Esophagus squamous epithelium (tissue), 5 donors: ENCODE measurements at regions not wholly inside any gene's neighbourhood (a gene's known extent, or its start where the extent isn't known, plus 50 kb on each side); places are given as distances from the start of the nearest gene placed in this dataset.

Experiments
- DNase-seq: peaks from one replicate; lab custom pipeline; 2025; lab: John Stamatoyannopoulos, UW
- H3K27ac ChIP-seq, 4 donors: fragments of 200-600 bp; sonication (generic); one replicate each; pipeline ENCODE4 v1.5.1; 2016 to 2019; ENCODE audit warnings: mild to moderate bottlenecking in 1 of 4
- H3K27me3 ChIP-seq, 4 donors: fragments of 200-600 bp; sonication (generic); 1 replicate in 3 of 4; 2 replicates in 1 of 4; pipeline versions ENCODE4 v1.5.1 to v1.6.0; 2017 to 2021; ENCODE audit warnings: antibody characterized with exemption in 1 of 4
- H3K36me3 ChIP-seq, 3 donors: fragments of 200-600 bp; sonication (generic); one replicate each; pipeline ENCODE4 v1.5.1; 2016 to 2019
- H3K4me1 ChIP-seq, 3 donors: fragments of 200-600 bp; sonication (generic); one replicate each; pipeline ENCODE4 v1.5.1; 2017 to 2019
- H3K4me3 ChIP-seq, 4 donors: fragments of 200-600 bp; sonication (generic); 1 replicate in 3 of 4; 2 replicates in 1 of 4; pipeline ENCODE4 v1.5.1; 2016 to 2019; ENCODE audit warnings: mild to moderate bottlenecking in 2 of 4, moderate library complexity in 1 of 4
- H3K9me3 ChIP-seq, 3 donors: fragments of 200-600 bp; sonication (generic); one replicate each; pipeline ENCODE4 v1.5.1; 2016 to 2019
- CTCF ChIP-seq, 6 experiments: fragments of 450-650 bp in 4 of 6; fragments of 200-600 bp in 2 of 6; sonication (generic) in 2 of 6; IDR thresholded peaks; one replicate each; pipeline ENCODE4 v1.5.1; 2016 to 2019; ENCODE audit warnings: antibody characterized with exemption in 6 of 6, mild to moderate bottlenecking in 4 of 6, moderate library complexity in 4 of 6
- POLR2A ChIP-seq, 4 donors: fragments of 450-650 bp; IDR thresholded peaks; one replicate each; pipeline ENCODE4 v1.6.1; 2017; ENCODE audit warnings: antibody characterized with exemption in 4 of 4, mild to moderate bottlenecking in 4 of 4, moderate library complexity in 3 of 4
- WGBS, 2 donors: methylation state at CpG; one replicate each; pipeline ENCODE4 v1.1.5; 2018; 5-methylcytosine and 5-hydroxymethylcytosine counted together
- intact Hi-C: fragments of 100-400 bp; cut with DNase I; formaldehyde crosslinking; loops from one replicate; pipeline ENCODE4 v1.15.0; 2022
- donor health status: DM: yes; HTN: yes; CAD: no.

GRCh38 chr1:60374537-60374936 is 301.0 kb upstream of the C1orf87 start:
- intact Hi-C loops, result no loop called here
- WGBS, 2 donors, result 33 to 47% methylated on average over 1 of the region's 1 CpG

DNA sequence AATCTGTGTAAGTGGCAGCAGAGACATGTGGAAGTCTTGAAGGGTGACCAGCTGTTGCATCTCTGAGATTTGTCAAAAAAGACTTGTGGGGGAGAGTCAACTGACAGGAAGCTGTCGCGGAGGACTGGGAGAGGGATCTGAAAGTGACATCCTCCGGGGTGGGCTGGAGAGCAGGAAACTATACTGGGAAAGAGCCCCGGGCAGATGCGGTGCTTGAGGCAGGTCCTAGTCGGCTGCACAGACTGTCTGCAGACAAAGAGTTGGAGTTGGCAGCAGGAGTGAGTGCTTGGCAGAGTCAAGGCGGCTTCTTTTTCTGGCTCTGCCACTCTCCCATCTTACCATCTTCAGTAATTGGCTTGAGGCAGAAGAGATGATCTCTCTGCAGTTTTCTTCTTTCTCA is 294.0 kb upstream of the C1orf87 start:
- H3K27me3 ChIP-seq, result no peaks in the 10 kb centered on the region
- 29 to 31% methylated on average over 7 of the region's 7 CpGs for WGBS, 2 donors
- no peak for DNase-seq

More at GRCh38 chr1:60374537-60374936, 301.0 kb upstream of the C1orf87 start:
- Histone ChIP-seq H3K27ac (no peak overlapping the region), H3K4me1 (no peaks in the 10 kb centered on the region), H3K36me3 (no peaks in the 10 kb centered on the region), H3K27me3 (no peaks in the 10 kb centered on the region), H3K4me3 (no peak overlapping the region), H3K9me3 (no peaks in the 10 kb centered on the region)
- TF ChIP-seq POLR2A (IDR thresholded peaks at IDR 0.05), result no peak
- no peak for DNase-seq

GRCh38 chr1:60359431-60359830 is 285.9 kb upstream of the C1orf87 start:
- intact Hi-C loops, result no loop called here
- H3K4me1 ChIP-seq, result no peaks in the 10 kb centered on the region
- no peak overlapping the region for H3K27ac ChIP-seq
- DNase-seq, result no peak
- 66 to 71% methylated on average over 3 of the region's 3 CpGs for WGBS, 2 donors
- H3K9me3 ChIP-seq, result no peaks in the 10 kb centered on the region
- no peak overlapping the region for H3K4me3 ChIP-seq
- no peak for TF ChIP-seq CTCF (IDR thresholded peaks at IDR 0.05)
- TF ChIP-seq POLR2A (IDR thresholded peaks at IDR 0.05), result no peak
- H3K36me3 ChIP-seq, result no peaks in the 10 kb centered on the region
- no peaks in the 10 kb centered on the region for H3K27me3 ChIP-seq

More for the DNA sequence above, 294.0 kb upstream of the C1orf87 start:
- H3K4me1 ChIP-seq, result no peaks in the 10 kb centered on the region
- H3K36me3 ChIP-seq, result no peaks in the 10 kb centered on the region
- TF ChIP-seq CTCF (IDR thresholded peaks at IDR 0.05) (no peak), POLR2A (IDR thresholded peaks at IDR 0.05) (no peak)
- H3K4me3 ChIP-seq, result no peak overlapping the region
- intact Hi-C loops, result no loop called here
- H3K27ac ChIP-seq, result no peak overlapping the region
- no peaks in the 10 kb centered on the region for H3K9me3 ChIP-seq

- no peaks in the 10 kb centered on the region for H3K4me1 ChIP-seq
- TF ChIP-seq POLR2A (IDR thresholded peaks at IDR 0.05), result no peak
- TF ChIP-seq CTCF (IDR thresholded peaks at IDR 0.05), result no peak
- no peaks in the 10 kb centered on the region for H3K27me3 ChIP-seq
- no peak for DNase-seq
- intact Hi-C loops, result no loop called here
- H3K27ac ChIP-seq, result no peak overlapping the region
- H3K9me3 ChIP-seq, result no peaks in the 10 kb centered on the region
- no peak overlapping the region for H3K4me3 ChIP-seq
- no peaks in the 10 kb centered on the region for H3K36me3 ChIP-seq
Measured at GRCh38 chr1:60350531-60350930, 277.0 kb upstream of the C1orf87 start.

DNA sequence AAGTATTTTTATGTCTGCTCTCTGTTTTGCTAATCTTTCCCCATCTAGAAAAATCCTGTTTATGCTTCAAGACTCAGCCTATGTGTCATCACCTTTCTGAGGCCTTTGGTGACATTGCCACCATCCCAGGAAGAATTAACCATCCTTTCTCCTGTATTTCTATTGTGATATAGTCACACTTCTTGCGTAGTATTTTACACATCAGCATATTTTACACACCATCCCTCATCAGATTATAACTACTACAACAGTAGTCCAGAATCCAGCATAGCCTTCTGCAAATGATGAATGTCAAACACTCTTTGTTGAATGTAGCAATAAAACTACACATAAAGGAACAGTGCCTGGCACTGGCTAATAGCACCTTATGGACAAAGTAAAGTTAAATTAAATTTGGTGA is 275.3 kb upstream of the C1orf87 start:
- H3K9me3 ChIP-seq, result no peaks in the 10 kb centered on the region
- H3K27ac ChIP-seq, result no peak overlapping the region
- H3K27me3 ChIP-seq, result no peaks in the 10 kb centered on the region
- TF ChIP-seq POLR2A (IDR thresholded peaks at IDR 0.05), result no peak
- TF ChIP-seq CTCF (IDR thresholded peaks at IDR 0.05), result no peak
- intact Hi-C loops, result no loop called here
- no peak overlapping the region for H3K4me3 ChIP-seq
- no peaks in the 10 kb centered on the region for H3K36me3 ChIP-seq
- 83 to 92% methylated on average over 1 of the region's 1 CpG for WGBS, 2 donors
- no peak for DNase-seq
- no peaks in the 10 kb centered on the region for H3K4me1 ChIP-seq

DNA sequence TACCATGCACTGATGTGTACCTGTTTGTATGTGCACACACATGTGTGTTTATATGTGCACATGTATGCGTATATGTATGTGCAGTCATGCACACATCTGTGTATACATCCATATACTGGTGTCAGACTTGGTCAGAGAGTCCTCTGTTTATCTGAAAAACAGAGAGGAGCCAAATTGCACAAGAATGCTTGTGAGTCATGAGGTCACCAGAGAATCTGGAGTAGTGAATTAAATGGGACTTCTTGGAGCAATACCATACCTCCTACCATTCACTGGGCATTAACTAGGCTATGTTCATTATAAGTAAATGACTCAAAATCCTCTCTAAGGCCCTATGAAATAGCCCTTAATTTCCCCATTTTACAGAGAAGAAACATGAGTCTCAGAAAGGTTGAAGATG is 272.1 kb upstream of the C1orf87 start:
- DNase-seq, result no peak
- WGBS, 2 donors, result 89 to 92% methylated on average over 1 of the region's 1 CpG
- Histone ChIP-seq H3K4me1 (no peaks in the 10 kb centered on the region), H3K36me3 (no peaks in the 10 kb centered on the region), H3K4me3 (no peak overlapping the region), H3K27ac (no peak overlapping the region), H3K27me3 (peaks cover 0 to 19% (median 0%) of the 10 kb centered on the region in 4 donors), H3K9me3 (no peaks in the 10 kb centered on the region)
- intact Hi-C loops, result no loop called here
- TF ChIP-seq CTCF (IDR thresholded peaks at IDR 0.05), result no peak
- no peak for TF ChIP-seq POLR2A (IDR thresholded peaks at IDR 0.05)
